ENCODE measurements at regions not wholly inside any gene's neighbourhood (a gene's known extent, or its start where the extent isn't known, plus 50 kb on each side); places are given as distances from the start of the nearest gene placed in this dataset.

DNA sequence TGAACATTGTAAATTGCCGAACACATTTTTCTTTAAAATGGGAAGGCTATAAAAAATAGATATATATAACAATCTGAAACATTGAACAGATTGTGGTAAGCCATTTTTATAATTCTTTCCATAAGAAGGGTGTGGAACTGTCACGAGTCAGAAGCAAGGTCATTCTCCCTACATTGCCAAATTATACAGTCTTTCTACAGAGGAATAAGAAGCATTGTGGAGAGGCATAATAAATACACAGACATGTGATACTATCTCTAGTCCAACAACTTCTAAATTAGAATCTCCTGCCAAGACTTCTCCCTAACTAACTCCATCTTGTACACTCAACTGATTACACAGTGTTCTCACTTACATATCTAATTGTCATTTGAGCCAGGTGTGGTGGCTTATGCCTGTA lies 227.9 kb downstream of the CENPF start:
- TF ChIP-seq, protein P1, sequence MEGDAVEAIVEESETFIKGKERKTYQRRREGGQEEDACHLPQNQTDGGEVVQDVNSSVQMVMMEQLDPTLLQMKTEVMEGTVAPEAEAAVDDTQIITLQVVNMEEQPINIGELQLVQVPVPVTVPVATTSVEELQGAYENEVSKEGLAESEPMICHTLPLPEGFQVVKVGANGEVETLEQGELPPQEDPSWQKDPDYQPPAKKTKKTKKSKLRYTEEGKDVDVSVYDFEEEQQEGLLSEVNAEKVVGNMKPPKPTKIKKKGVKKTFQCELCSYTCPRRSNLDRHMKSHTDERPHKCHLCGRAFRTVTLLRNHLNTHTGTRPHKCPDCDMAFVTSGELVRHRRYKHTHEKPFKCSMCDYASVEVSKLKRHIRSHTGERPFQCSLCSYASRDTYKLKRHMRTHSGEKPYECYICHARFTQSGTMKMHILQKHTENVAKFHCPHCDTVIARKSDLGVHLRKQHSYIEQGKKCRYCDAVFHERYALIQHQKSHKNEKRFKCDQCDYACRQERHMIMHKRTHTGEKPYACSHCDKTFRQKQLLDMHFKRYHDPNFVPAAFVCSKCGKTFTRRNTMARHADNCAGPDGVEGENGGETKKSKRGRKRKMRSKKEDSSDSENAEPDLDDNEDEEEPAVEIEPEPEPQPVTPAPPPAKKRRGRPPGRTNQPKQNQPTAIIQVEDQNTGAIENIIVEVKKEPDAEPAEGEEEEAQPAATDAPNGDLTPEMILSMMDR (IDR thresholded peaks at IDR 0.05; ENCODE audit: control extremely low read depth in 1 of 3, insufficient read depth in 1 of 3, low read depth in 1 of 3, low read length in 3 of 3): no peak
- TF ChIP-seq YY1 (IDR thresholded peaks at IDR 0.05; ENCODE audit: low read depth, low read length) (no peak), POLR2A (IDR thresholded peaks at IDR 0.05; ENCODE audit: control extremely low read depth in 1 of 2, low read depth in 2 of 2, low read length in 2 of 2) (no peak), RNF2 (IDR thresholded peaks at IDR 0.05; ENCODE audit: borderline replicate concordance, low read depth, low read length, missing control alignments, poor library complexity, severe bottlenecking) (no peak)
